ENCODE measurements at regions not wholly inside any gene's neighbourhood (a gene's known extent, or its start where the extent isn't known, plus 50 kb on each side); places are given as distances from the start of the nearest gene placed in this dataset.

GRCh38 chr21:31460980-31461379 lies 116.9 kb upstream of the TIAM1 start:
- H3K18ac ChIP-seq (ENCODE audit: insufficient read length, low read depth, low read length) = no peak overlapping the region
- DNase-seq = no peak
- no peak overlapping the region for H2BK15ac ChIP-seq (ENCODE audit: low read depth, low read length)
- H2AK5ac ChIP-seq (ENCODE audit: insufficient read length, low read length) = no peak overlapping the region
- no peak for TF ChIP-seq CTCF (conservative IDR thresholded peaks at IDR 0.05)
- H3K9ac ChIP-seq (ENCODE audit: extremely low read depth, insufficient read length, low read length) = no peak overlapping the region
- H3K4me1 ChIP-seq (ENCODE audit: insufficient read depth, low read length) = no peaks in the 10 kb centered on the region
- H3K4ac ChIP-seq (ENCODE audit: low read depth, low read length) = no peak overlapping the region
- no peak overlapping the region for H3K27ac ChIP-seq (ENCODE audit: insufficient read length, low read depth, low read length)
- no peak overlapping the region for H4K8ac ChIP-seq (replicated peaks; ENCODE audit: insufficient read length, low read depth, low read length)
- H3K79me2 ChIP-seq (ENCODE audit: insufficient read depth, low read length) = no peaks in the 10 kb centered on the region
- H2AFZ ChIP-seq (ENCODE audit: low read length) = no peak overlapping the region
- H3K23ac ChIP-seq (ENCODE audit: insufficient read length, low read depth, low read length) = no peak overlapping the region
- Mint-ChIP-seq H3K4me1 (peaks cover 4 to 10% of the 10 kb centered on the region in 2 experiments; a peak in 2 of 4 replicates), H3K27me3 (ENCODE audit: low read depth) (no peaks in the 10 kb centered on the region), H3K9me3 (no peaks in the 10 kb centered on the region), H3K27ac (no peak overlapping the region), H3K36me3 (ENCODE audit: insufficient read depth in 1 of 3, low read depth in 3 of 3) (no peaks in the 10 kb centered on the region; a peak in 1 of 7 replicates), H3K4me3 (no peak overlapping the region)
- H2BK120ac ChIP-seq (ENCODE audit: low read depth, low read length, poor library complexity, severe bottlenecking) = no peak overlapping the region
- no peak overlapping the region for H3K14ac ChIP-seq (ENCODE audit: insufficient read depth, low read length)
- no peak overlapping the region for H2BK20ac ChIP-seq (ENCODE audit: low read depth, low read length, poor library complexity, severe bottlenecking)
- H2BK5ac ChIP-seq (ENCODE audit: insufficient read length, low read length) = no peak overlapping the region
- H3K9me3 ChIP-seq (ENCODE audit: control insufficient read depth, low read depth, low read length) = no peaks in the 10 kb centered on the region
- H4K5ac ChIP-seq (ENCODE audit: insufficient read length, low read depth, low read length) = no peak overlapping the region
- no peak overlapping the region for H3T11ph ChIP-seq (ENCODE audit: low read length)
- H2BK12ac ChIP-seq (ENCODE audit: insufficient read length, low read depth, low read length) = no peak overlapping the region
- WGBS (ENCODE audit: extremely low coverage, insufficient read length, low lambda C conversion rate) = no CpG with 5 or more reads among the region's 10 CpGs
- H4K20me1 ChIP-seq (ENCODE audit: control insufficient read depth, insufficient read depth, insufficient read length) = no peaks in the 10 kb centered on the region
- no peaks in the 10 kb centered on the region for H3K79me1 ChIP-seq (ENCODE audit: insufficient read depth, low read depth, low read length, poor library complexity, severe bottlenecking)
- H3K56ac ChIP-seq (ENCODE audit: insufficient read length, low read depth, low read length) = no peak overlapping the region
- no peak overlapping the region for H4K91ac ChIP-seq (ENCODE audit: insufficient read length, low read depth, low read length)
- no peaks in the 10 kb centered on the region for H3K23me2 ChIP-seq (ENCODE audit: insufficient read length, low read depth, low read length, poor library complexity, severe bottlenecking)
- no peak overlapping the region for H3K4me2 ChIP-seq (ENCODE audit: insufficient read depth, insufficient read length, low read length)
- no peaks in the 10 kb centered on the region for H3K27me3 ChIP-seq (ENCODE audit: insufficient read depth, low read length)
